Ovary (tissue), 3 donors: ENCODE measurements at regions not wholly inside any gene's neighbourhood (a gene's known extent, or its start where the extent isn't known, plus 50 kb on each side); places are given as distances from the start of the nearest gene placed in this dataset.

Experiments
- EP300 ChIP-seq: sonication (generic); formaldehyde crosslinking; IDR thresholded peaks from one replicate; pipeline ENCODE4 v1.6.1; 2017; ENCODE audit warnings: antibody characterized with exemption
- TF ChIP-seq, protein P1 (sequence below), 3 donors: fragments of 450-650 bp in 2 of 3; fragments of 200-600 bp in 1 of 3; IDR thresholded peaks; one replicate each; pipeline versions ENCODE4 v1.5.1 to v1.8.0; 2016 to 2022; ENCODE audit warnings: antibody characterized with exemption in 3 of 3, mild to moderate bottlenecking in 1 of 3
- donor health status: DM: no; HTN: no; CAD: no.

DNA sequence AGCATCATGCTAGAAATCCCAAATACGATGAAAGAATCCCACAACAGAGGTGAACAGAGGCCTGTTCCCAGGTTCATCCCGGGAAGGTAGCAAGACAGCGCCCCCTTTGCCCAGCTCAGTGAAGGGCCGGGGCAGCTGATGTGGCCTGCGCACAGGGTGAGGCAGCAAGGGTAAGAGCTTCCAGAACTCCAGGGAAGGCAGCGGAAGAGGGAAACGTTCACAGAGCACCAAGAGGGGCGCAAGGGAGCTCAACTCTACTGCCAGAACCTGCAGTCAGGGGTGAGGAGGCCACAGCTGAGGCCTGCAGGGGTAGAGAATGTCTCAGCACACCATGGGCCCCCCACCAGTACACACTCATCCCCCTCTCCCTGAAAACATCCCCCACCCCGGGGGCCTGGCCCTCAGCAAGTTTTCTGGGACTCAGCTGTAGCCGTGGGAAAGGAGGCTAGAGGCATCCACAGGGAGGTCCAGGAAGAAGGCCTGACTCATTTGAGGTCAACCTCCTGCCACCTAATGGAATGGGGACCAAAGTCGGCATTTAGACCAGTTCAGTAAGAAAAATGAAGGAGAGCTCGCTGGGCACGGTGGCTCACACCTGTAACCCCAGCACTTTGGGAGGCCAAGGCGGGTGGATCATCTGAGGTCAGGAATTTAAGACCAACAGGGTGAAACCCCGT lies 95.6 kb upstream of the ASAP2 start:
- TF ChIP-seq, protein P1, sequence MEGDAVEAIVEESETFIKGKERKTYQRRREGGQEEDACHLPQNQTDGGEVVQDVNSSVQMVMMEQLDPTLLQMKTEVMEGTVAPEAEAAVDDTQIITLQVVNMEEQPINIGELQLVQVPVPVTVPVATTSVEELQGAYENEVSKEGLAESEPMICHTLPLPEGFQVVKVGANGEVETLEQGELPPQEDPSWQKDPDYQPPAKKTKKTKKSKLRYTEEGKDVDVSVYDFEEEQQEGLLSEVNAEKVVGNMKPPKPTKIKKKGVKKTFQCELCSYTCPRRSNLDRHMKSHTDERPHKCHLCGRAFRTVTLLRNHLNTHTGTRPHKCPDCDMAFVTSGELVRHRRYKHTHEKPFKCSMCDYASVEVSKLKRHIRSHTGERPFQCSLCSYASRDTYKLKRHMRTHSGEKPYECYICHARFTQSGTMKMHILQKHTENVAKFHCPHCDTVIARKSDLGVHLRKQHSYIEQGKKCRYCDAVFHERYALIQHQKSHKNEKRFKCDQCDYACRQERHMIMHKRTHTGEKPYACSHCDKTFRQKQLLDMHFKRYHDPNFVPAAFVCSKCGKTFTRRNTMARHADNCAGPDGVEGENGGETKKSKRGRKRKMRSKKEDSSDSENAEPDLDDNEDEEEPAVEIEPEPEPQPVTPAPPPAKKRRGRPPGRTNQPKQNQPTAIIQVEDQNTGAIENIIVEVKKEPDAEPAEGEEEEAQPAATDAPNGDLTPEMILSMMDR (IDR thresholded peaks at IDR 0.05): no peak
- TF ChIP-seq EP300: no peak
